GM18870 (cell line): ENCODE measurements at regions not wholly inside any gene's neighbourhood (a gene's known extent, or its start where the extent isn't known, plus 50 kb on each side); places are given as distances from the start of the nearest gene placed in this dataset.
"Not testable (repeated sequence)": the region's sequence is repeated elsewhere in the genome, so short reads cannot be mapped to it uniquely, and the experiment has no call there.

Source experiments
- ATAC-seq: cut with Tn5 transposase; IDR thresholded peaks from one replicate; pipeline ENCODE4 v1.9.1; 2021; ENCODE audit warnings: moderate library complexity; ENCODE audit not compliant: unreplicated experiment

DNA sequence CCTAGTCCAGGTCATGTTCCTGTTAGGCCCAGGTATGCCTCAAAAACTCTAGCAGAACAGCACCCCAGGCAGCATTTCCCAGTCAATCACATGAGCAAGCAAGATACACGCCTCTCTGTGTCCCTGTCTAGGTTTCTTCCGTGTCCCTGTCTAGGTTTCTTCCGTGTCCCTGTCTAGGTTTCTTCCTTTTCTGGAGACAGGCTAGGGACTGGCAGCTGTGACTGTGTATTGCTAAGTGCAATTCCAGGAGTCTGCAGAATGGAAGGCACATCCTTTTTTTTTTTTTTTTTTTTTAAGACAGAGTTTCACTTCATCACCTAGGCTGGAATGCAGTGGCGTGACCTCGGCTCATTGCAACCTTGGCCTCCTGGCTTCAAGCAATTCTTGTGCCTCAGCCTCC is 77.6 kb downstream of the SETD4 start:
- no peak for ATAC-seq

DNA sequence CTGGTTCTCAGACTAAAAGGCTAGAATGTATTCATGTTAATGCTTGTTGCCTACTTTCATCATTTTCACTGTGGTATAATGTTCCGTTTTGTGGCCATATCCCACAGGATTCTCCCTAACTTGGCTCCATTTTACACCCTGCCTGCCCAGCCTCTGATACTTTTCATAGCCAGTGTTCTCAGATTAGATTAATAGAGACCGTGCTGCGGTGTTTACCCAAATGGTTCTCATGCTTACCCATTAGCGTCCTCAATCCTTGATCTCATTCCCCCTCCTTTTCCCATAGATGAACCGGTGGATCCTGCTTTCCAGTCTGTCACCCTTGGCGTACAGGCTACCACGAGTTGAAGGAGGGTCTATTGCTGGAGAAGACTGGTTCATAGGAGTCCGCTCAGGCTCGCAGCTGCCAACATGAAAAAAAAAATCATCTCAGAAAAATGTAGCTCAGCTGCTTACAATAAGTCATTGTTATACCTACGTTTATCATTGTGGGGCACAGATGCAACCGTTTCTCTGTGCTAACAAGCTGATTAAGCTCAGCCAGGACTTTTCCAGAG is 78.7 kb downstream of the SETD4 start:
- no peak for ATAC-seq

GRCh38 chr21:35980821-35981220 is 79.5 kb downstream of the SETD4 start:
- no peak for ATAC-seq

- ATAC-seq, result not testable (repeated sequence)
These were observed 82.5 kb downstream of the SETD4 start for GRCh38 chr21:35977860-35978259.

DNA sequence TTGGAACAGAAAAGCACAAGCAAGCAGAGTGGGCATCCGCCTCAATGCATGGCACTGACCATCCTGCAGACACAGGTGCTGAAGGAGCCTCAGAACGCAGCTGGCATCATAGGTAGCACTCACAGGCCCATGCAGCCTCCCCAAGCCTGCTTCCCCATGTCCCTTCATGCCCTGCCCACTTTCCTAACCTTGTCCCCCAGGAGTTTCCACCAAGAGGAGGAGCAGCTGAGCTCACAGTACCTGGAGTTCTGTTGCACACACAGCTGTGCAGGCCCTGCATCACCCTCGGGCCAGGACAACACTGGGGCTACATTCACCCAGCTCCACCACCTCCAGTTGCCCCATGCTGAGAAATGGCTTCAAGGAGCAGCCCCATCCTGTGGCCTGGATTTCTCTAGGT is 83.4 kb downstream of the SETD4 start:
- ATAC-seq, result no peak

DNA sequence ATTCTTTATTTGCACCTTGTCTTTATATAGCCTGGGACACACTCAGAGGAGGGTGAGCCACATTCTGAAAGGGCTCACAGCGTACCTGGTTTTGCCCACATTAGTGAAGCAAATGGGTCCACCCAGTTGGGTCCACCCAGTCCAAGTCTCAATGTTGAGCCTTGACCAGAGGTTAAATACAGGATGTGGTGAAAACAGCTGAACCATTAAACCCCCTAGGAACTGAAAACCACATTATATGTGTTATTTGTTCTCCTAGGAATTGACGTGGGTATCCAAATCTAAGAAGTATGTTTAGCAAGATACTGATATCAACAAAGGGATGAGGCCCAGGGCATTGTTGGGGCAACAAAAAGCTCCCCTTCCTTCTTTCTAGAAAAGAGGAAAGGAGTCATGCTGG is 83.8 kb downstream of the SETD4 start:
- ATAC-seq, result no peak

GRCh38 chr21:35974775-35975174 is 85.6 kb downstream of the SETD4 start:
- ATAC-seq, result no peak

GRCh38 chr21:35971824-35972223 is 88.5 kb downstream of the SETD4 start:
- no peak for ATAC-seq

DNA sequence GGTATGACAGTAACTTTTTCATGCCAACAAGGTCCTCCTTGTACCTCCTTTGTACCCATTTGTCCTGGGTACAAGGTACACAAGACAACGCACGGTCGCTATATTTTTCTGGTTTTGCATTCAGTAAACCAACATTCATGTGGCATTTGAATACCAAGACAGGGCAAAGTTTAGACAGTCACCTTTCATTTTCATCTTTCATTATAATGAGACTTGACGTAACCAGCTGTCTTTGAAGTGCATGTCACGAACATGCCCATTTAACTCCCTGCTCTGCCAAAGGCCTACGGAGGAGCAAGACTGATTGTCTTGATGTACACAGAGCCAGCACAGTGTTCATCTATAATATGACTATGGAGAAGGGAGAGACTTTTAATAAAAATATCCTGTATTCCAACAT is 91.0 kb downstream of the SETD4 start:
- ATAC-seq, result no peak

- ATAC-seq, result no peak
These were observed 91.8 kb downstream of the SETD4 start for GRCh38 chr21:35968564-35968963.

- ATAC-seq, result no peak
These were observed 94.6 kb downstream of the SETD4 start for GRCh38 chr21:35965699-35966098.

- no peak for ATAC-seq
These were observed 96.3 kb downstream of the SETD4 start for GRCh38 chr21:35963920-35964451.

DNA sequence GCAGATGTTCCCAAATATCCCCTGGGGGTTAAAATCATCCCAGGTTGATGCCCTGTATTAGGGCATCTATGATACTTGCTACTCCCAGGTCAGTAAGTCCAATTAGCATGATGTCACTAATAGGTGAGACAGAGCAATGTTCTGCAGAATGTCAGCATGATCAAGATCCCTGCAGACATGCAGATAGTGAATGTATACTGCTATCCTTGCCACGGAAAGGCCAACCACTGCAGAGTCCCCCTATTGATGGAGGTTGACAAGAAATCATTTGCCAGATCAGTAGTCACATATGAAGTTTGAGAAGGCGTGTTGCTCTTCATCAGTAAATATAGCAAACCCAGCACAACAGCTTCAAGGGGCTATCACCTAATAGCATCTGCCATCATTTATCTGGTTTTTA is 97.4 kb downstream of the SETD4 start:
- ATAC-seq, result no peak

DNA sequence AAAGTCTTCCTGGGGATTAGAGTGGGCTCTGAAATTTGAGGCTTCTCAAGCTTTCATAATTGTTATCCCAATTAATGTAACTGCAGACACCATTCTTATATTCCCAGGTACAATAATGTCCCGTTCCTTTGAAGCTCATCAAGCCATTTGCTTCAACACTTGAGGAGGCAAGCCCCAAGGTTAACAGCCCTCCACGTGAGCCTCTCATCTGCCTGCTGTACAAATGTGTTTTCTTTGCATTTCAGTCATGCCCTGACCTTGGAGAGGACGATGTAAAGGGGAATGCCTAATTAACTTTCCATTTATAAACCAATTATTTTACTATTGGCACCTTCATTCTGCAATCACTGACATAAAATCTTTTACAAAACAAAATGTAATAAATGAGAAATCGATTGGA is 106.3 kb downstream of the SETD4 start:
- ATAC-seq, result no peak

DNA sequence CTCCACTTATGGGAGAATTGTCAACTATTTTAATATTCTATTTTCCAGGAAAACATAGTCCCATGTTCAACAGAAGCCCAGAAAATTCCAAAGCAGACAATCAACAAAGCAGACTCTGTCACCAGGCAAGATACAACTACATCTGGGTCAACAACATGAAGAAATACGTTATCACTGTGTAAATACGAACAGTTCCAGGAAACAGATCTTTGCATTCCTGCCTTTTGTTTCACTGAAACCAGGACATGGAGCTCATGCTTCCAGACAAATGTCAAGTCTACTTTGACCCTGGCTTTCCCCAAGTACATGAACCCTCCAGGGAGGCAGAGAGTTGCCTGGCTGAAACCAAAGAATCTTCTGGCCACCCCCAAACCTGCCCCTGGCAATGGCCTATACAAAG is 106.7 kb downstream of the SETD4 start:
- ATAC-seq, result no peak

DNA sequence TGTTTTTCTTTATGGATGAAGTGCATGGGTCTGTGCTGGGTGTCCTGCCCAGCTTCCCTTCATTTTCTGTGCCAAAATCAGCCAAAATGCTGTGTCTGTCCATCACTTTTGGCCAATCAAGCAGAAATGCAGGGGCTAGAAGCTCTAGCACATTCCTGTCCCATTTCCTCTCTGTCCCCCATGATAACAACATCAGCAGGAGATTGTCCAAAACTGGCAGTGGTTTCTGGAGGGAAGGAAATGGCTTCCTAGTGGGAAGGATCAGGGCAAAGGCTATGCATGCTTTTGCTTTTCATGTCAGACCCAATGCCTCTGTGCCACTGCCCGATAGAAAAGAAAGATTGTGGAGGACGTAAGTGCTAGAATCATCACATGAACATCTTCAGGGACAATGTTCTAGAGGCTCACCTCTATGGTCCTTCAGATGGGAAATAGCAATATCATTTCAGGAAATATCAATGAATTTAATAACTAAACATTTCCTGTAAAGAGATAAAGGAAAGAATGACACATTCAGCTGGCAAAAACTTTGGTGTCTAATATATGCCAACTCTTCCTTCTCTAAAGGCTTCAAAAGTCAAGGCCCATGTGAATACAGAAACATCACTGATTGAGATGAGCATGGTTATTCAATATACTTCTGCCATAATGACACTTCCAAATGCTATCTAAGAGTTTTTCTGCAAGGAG is 107.5 kb downstream of the SETD4 start:
- no peak for ATAC-seq

GRCh38 chr21:35948982-35949381 is 111.3 kb downstream of the SETD4 start:
- no peak for ATAC-seq

GRCh38 chr21:35945089-35945671 is 115.1 kb downstream of the SETD4 start:
- no peak for ATAC-seq

DNA sequence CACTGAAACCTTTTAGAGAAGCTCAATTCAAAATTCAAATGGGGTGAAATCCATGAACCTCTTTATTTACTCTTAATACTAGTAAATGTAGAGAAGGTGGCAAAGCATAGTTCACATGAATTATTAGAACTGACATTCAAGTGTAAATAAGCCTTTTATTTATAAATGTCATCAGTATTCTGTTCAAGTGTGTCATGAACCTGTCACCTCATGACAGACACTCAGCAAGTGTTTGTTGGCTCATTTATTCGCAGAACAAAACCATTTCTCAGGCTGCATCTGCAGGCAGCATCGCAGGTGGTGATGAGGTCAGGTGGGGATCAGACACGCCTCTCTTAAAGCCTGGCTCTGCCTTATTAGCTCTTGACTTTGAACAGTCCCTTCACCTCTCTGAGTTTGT is 116.6 kb downstream of the SETD4 start:
- no peak for ATAC-seq

DNA sequence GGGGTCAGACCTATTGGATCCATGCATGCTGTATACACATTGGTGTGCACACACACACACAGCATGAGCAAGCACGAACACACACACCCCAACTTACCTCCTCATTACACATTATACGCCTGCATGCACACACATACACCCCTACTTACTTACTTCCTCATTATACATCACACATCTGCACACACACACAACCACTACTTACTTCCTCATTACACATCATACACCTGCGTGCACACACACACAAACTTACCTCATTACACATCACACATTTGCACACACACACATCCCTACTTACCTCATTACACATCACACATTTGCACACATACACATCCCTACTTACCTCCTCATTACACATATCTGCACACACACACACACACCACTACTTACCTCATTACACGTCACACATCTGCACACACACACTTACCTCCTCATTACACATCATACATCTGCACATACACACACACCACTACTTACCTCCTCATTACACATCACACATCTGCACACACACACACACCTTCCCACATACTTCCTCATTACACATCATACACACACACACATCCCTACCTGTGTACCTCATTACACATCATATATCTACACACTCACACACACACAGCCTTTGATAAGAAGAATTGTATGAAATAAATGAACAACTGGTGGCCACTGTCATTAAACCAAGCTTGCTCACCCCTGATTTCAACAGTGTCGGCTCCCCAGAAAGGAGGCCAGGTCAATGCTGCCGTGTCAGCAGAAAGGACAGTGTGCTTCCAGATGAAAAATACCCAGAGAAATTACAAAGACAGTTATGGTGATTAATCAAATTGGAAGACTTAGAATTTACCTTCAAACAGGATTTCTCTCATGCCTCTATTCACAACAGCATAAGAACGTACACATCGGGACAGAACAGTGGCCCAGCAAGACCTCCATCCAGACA is 117.8 kb downstream of the SETD4 start:
- no peak for ATAC-seq
